OCI-LY3 (cell line): ENCODE measurements at regions not wholly inside any gene's neighbourhood (a gene's known extent, or its start where the extent isn't known, plus 50 kb on each side); places are given as distances from the start of the nearest gene placed in this dataset.

Source experiments
- H2AFZ ChIP-seq: fragments of 200-600, 300-600 bp; shearing (Covaris generic); 2 replicates; pipeline ENCODE4 v1.6.0; 2014; ENCODE audit warnings: antibody characterized with exemption, low read depth, low read length
- H3K27ac ChIP-seq: fragments of 200-600, 300-600 bp; sonication (generic); 2 replicates; pipeline ENCODE4 v1.5.1; 2014; ENCODE audit warnings: mild to moderate bottlenecking, low read length, moderate library complexity, mixed read lengths
- H3K27me3 ChIP-seq: fragments of 200-600, 300-600 bp; sonication (generic); 2 replicates; pipeline ENCODE4 v1.6.1; 2014; ENCODE audit warnings: low read depth, low read length, mixed read lengths
- H3K36me3 ChIP-seq: fragments of 200-600, 300-600 bp; sonication (generic); replicated peaks from 2 replicates; pipeline ENCODE3; 2014; ENCODE audit warnings: low read depth, low read length, mixed read lengths
- H3K4me1 ChIP-seq: fragments of 300-600, 200-600 bp; sonication (generic); 2 replicates; pipeline ENCODE4 v1.6.1; 2014; ENCODE audit warnings: low read length, mixed read lengths
- H3K4me2 ChIP-seq: fragments of 200-600, 300-600 bp; sonication (generic); 2 replicates; pipeline ENCODE4 v1.6.1; 2014; ENCODE audit warnings: low read length, mixed read lengths
- H3K4me3 ChIP-seq: fragments of 300-600, 200-600 bp; sonication (generic); 2 replicates; pipeline ENCODE4 v1.5.1; 2014; ENCODE audit warnings: antibody characterized with exemption, mild to moderate bottlenecking, low read length, moderate library complexity
- H3K79me2 ChIP-seq: fragments of 300-600, 200-600 bp; shearing (Covaris generic); 2 replicates; pipeline ENCODE4 v1.6.1; 2014; ENCODE audit warnings: mild to moderate bottlenecking, low read length, mixed read lengths
- H3K9ac ChIP-seq: fragments of 300-600, 200-600 bp; shearing (Covaris generic); 2 replicates; pipeline ENCODE4 v1.6.0; 2014; ENCODE audit warnings: mild to moderate bottlenecking, low read length, moderate library complexity
- H3K9me3 ChIP-seq: fragments of 200-600, 300-600 bp; shearing (Covaris generic); 2 replicates; pipeline ENCODE4 v1.6.1; 2014; ENCODE audit warnings: low read length, mixed read lengths; ENCODE audit not compliant: insufficient read depth
- H4K20me1 ChIP-seq: fragments of 200-600, 300-600 bp; sonication (generic); 2 replicates; pipeline ENCODE4 v1.6.1; 2016; ENCODE audit warnings: low read length, mixed read lengths; ENCODE audit not compliant: insufficient read depth
- CTCF ChIP-seq: fragments of 200-600, 300-600 bp; sonication (generic); IDR thresholded peaks from 2 replicates; pipeline ENCODE4 v1.5.1; 2014; ENCODE audit warnings: antibody characterized with exemption, low read length, low read depth
- EZH2phosphoT487 ChIP-seq: fragments of 200-600 bp; shearing (Covaris generic); IDR thresholded peaks from 2 replicates; pipeline ENCODE4 v1.6.1; 2018; ENCODE audit warnings: antibody characterized with exemption, mixed run types, low read depth

DNA sequence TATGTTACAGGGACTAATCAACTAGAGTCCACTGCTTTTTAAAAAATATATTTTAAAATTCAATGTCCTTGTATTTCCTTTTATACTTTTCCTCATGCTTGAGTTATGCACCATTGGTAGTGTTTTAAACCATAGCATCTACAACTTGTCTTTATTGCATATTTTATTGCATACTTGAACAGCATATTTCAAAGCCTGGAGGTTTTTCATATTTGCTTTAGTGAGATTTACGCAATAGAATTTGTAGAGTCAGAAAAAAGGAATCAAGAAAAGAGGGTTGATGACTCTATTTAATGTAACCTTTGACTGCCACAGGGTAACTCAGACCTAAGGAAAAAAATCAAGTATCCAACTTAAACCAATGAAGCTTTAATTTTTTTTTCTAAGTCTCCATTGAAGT, 1165.7 kb upstream of the IGFBP7 start:
- H3K4me1 ChIP-seq, result peaks cover 8% of the 10 kb centered on the region
- H3K36me3 ChIP-seq, result no peaks in the 10 kb centered on the region
- no peaks in the 10 kb centered on the region for H3K9me3 ChIP-seq
- H3K9ac ChIP-seq, result no peak overlapping the region
- no peak overlapping the region for H3K4me2 ChIP-seq
- no peak overlapping the region for H3K27ac ChIP-seq
- H2AFZ ChIP-seq, result no peak overlapping the region
- no peaks in the 10 kb centered on the region for H4K20me1 ChIP-seq
- H3K4me3 ChIP-seq, result no peak overlapping the region
- TF ChIP-seq EZH2phosphoT487 (no peak), CTCF (no peak)
- no peaks in the 10 kb centered on the region for H3K27me3 ChIP-seq
- H3K79me2 ChIP-seq, result no peaks in the 10 kb centered on the region

- Histone ChIP-seq H2AFZ (no peak overlapping the region), H3K79me2 (no peaks in the 10 kb centered on the region), H3K4me2 (no peak overlapping the region), H3K27me3 (no peaks in the 10 kb centered on the region), H4K20me1 (no peaks in the 10 kb centered on the region), H3K36me3 (no peaks in the 10 kb centered on the region), H3K9ac (no peak overlapping the region), H3K27ac (no peak overlapping the region), H3K9me3 (0 out of 2 replicates have a peak, but pooled peaks cover 4% of the 10 kb centered on the region), H3K4me3 (no peak overlapping the region), H3K4me1 (no peaks in the 10 kb centered on the region)
- TF ChIP-seq CTCF, result no peak
- TF ChIP-seq EZH2phosphoT487, result no peak
Measured at GRCh38 chr4:58274553-58274952, 1164.4 kb upstream of the IGFBP7 start.

GRCh38 chr4:58272311-58272710, 1162.1 kb upstream of the IGFBP7 start:
- H3K79me2 ChIP-seq, result no peaks in the 10 kb centered on the region
- no peaks in the 10 kb centered on the region for H3K4me1 ChIP-seq
- H3K27ac ChIP-seq, result no peak overlapping the region
- no peaks in the 10 kb centered on the region for H3K27me3 ChIP-seq
- no peaks in the 10 kb centered on the region for H4K20me1 ChIP-seq
- H2AFZ ChIP-seq, result no peak overlapping the region
- H3K9me3 ChIP-seq, result 0 out of 2 replicates have a peak, but pooled peaks cover 5% of the 10 kb centered on the region
- no peak overlapping the region for H3K4me2 ChIP-seq
- H3K4me3 ChIP-seq, result no peak overlapping the region
- no peak overlapping the region for H3K9ac ChIP-seq
- no peaks in the 10 kb centered on the region for H3K36me3 ChIP-seq
- TF ChIP-seq EZH2phosphoT487 (no peak), CTCF (no peak)

DNA sequence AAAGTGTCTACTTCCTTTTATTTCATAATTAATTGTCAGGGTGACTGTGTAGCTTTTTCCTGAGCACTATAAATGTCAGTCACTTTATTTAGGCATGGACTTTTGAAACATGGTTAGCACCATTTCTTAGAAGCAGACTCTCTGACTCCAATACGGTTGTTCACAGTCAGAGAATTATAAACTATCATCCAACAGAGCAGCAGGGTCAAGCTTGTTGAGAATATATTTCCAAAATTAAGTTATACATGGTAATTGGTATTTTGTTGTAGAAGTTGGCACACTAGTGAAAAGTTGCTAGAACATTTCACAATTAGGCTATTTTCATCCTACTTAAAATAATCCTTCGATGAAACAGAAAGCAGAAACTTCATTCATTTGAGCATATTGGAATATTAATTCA, 1155.5 kb upstream of the IGFBP7 start:
- H3K27me3 ChIP-seq, result no peaks in the 10 kb centered on the region
- H2AFZ ChIP-seq, result no peak overlapping the region
- no peaks in the 10 kb centered on the region for H3K4me1 ChIP-seq
- no peak overlapping the region for H3K9ac ChIP-seq
- H3K27ac ChIP-seq, result no peak overlapping the region
- no peaks in the 10 kb centered on the region for H3K36me3 ChIP-seq
- H3K4me3 ChIP-seq, result no peak overlapping the region
- TF ChIP-seq CTCF, result no peak
- TF ChIP-seq EZH2phosphoT487, result no peak
- H3K9me3 ChIP-seq, result 0 out of 2 replicates have a peak, but pooled peaks cover 5% of the 10 kb centered on the region
- no peaks in the 10 kb centered on the region for H4K20me1 ChIP-seq
- no peak overlapping the region for H3K4me2 ChIP-seq
- H3K79me2 ChIP-seq, result no peaks in the 10 kb centered on the region
